ENCODE measurements at regions not wholly inside any gene's neighbourhood (a gene's known extent, or its start where the extent isn't known, plus 50 kb on each side); places are given as distances from the start of the nearest gene placed in this dataset.
A peak's percentile ranks its signal among the peaks of the same experiment; 100 is the strongest.

DNA sequence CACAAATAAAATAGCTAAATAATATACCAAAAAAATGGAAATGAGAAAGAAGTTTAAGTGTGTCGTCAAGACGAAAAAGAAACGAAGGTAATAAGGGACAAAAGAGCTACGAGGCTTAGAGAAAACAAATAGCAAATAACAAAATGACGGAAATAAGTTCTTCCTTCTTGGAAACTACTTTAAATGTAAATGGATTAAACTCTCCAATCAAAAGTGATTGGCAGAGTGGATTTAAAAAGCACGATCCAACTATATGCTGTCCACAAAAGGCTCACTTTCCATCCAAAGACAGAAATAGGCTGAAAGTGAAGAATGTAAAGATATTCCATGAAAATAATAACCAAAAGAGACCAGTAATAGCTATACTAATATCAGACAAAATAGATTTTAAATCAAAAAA lies 82.4 kb downstream of the DIO3 start:
- Histone ChIP-seq H3K4me3 (no peak overlapping the region), H3K4me1 (no peaks in the 10 kb centered on the region), H3K27ac (no peak overlapping the region), H3K9me3 (peaks cover 25% of the 10 kb centered on the region; the same call in 1 of the 3 replicates), H3K4me2 (no peak overlapping the region)
- TF ChIP-seq, protein P1, sequence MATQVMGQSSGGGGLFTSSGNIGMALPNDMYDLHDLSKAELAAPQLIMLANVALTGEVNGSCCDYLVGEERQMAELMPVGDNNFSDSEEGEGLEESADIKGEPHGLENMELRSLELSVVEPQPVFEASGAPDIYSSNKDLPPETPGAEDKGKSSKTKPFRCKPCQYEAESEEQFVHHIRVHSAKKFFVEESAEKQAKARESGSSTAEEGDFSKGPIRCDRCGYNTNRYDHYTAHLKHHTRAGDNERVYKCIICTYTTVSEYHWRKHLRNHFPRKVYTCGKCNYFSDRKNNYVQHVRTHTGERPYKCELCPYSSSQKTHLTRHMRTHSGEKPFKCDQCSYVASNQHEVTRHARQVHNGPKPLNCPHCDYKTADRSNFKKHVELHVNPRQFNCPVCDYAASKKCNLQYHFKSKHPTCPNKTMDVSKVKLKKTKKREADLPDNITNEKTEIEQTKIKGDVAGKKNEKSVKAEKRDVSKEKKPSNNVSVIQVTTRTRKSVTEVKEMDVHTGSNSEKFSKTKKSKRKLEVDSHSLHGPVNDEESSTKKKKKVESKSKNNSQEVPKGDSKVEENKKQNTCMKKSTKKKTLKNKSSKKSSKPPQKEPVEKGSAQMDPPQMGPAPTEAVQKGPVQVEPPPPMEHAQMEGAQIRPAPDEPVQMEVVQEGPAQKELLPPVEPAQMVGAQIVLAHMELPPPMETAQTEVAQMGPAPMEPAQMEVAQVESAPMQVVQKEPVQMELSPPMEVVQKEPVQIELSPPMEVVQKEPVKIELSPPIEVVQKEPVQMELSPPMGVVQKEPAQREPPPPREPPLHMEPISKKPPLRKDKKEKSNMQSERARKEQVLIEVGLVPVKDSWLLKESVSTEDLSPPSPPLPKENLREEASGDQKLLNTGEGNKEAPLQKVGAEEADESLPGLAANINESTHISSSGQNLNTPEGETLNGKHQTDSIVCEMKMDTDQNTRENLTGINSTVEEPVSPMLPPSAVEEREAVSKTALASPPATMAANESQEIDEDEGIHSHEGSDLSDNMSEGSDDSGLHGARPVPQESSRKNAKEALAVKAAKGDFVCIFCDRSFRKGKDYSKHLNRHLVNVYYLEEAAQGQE (IDR thresholded peaks at IDR 0.05): no peak
- TF ChIP-seq HOXA7 (CRISPR knock-in tag; IDR thresholded peaks at IDR 0.05): no peak
- no peak for TF ChIP-seq SMC3 (IDR thresholded peaks at IDR 0.05)
- TF ChIP-seq KDM5A (IDR thresholded peaks at IDR 0.05): no peak
- TF ChIP-seq HDAC2 (IDR thresholded peaks at IDR 0.05): no peak
- TF ChIP-seq MAFK (IDR thresholded peaks at IDR 0.05; ENCODE audit: partially characterized antibody): no peak
- TF ChIP-seq, protein P2, sequence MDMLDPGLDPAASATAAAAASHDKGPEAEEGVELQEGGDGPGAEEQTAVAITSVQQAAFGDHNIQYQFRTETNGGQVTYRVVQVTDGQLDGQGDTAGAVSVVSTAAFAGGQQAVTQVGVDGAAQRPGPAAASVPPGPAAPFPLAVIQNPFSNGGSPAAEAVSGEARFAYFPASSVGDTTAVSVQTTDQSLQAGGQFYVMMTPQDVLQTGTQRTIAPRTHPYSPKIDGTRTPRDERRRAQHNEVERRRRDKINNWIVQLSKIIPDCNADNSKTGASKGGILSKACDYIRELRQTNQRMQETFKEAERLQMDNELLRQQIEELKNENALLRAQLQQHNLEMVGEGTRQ (IDR thresholded peaks at IDR 0.05): no peak
- TF ChIP-seq, protein P3, sequence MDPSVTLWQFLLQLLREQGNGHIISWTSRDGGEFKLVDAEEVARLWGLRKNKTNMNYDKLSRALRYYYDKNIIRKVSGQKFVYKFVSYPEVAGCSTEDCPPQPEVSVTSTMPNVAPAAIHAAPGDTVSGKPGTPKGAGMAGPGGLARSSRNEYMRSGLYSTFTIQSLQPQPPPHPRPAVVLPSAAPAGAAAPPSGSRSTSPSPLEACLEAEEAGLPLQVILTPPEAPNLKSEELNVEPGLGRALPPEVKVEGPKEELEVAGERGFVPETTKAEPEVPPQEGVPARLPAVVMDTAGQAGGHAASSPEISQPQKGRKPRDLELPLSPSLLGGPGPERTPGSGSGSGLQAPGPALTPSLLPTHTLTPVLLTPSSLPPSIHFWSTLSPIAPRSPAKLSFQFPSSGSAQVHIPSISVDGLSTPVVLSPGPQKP (IDR thresholded peaks at IDR 0.05; ENCODE audit: low read depth, low read length): no peak
- DNase-seq (ENCODE audit: low read depth in 1 of 2, low spot score in 1 of 2) (no peak), ATAC-seq (no peak), FAIRE-seq (peak; percentile 56)
- ChIA-PET POLR2A (no interaction called here), CTCF (interaction anchor here (0.8 to 3.8 kb wide), 4 partner anchors 10 to 899 kb away, joined by 3 to 17 read pairs (median 4); no protein-coding TSS in a partner anchor)
- 59% methylated on average over 6 of the region's 6 CpGs for WGBS (ENCODE audit: missing lambda C conversion rate)

DNA sequence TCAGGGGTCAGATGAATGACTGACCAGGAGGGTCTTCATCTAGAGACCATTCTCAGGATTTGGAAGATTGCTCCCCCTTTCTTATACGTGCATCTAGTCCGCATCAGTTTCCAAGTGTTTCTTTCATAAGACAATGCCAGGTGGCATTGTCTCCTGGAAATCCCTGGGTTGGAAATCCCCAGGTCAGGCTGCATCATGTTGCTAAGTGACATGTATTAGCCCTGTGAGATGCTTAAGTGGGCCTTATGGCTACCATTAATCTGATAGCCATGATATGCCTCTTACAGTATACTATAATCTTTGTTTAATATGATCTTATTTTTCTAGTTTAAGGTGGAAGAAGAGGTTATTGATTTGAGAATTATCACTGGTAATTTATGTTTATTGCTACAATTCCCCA lies 92.8 kb downstream of the DIO3 start:
- H3K4me3 ChIP-seq: no peak overlapping the region
- H3K4me1 ChIP-seq: no peaks in the 10 kb centered on the region
- no peak overlapping the region for H3K27ac ChIP-seq
- no peak overlapping the region for H3K4me2 ChIP-seq
- DNase-seq (ENCODE audit: low read depth in 1 of 2, low spot score in 1 of 2): no peak
- WGBS (ENCODE audit: missing lambda C conversion rate): 89% methylated on average over 2 of the region's 2 CpGs
- TF ChIP-seq MAFK (IDR thresholded peaks at IDR 0.05; ENCODE audit: partially characterized antibody) (no peak), ZFP36 (IDR thresholded peaks at IDR 0.05; ENCODE audit: borderline replicate concordance, partially characterized antibody) (no peak), EHMT2 (IDR thresholded peaks at IDR 0.05; ENCODE audit: low read depth) (no peak)
- FAIRE-seq: no peak
- POLR2A ChIA-PET: no interaction called here
- CTCF ChIA-PET: no interaction called here
- 0 out of 3 replicates have a peak, but pooled peaks cover 4% of the 10 kb centered on the region for H3K9me3 ChIP-seq
- no peak for ATAC-seq

DNA sequence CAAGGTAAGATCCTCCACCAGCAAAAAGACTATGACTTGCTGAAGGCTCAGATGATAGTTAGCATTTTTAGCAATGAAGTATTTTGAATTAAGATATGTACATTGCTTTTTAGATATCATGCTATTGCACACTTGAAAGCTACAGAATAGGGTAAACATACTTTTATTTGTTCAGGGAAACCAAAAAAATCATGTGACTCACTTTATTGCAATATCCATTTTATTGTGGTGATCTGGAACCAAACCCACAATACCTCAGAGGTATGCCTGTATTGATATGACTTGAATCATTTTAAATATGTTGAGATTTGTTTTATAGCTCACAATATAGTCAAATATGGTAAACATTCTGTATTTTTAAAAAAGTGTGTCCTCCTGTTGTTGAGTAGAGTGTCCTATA lies 96.1 kb downstream of the DIO3 start:
- H3K4me2 ChIP-seq: no peak overlapping the region
- H3K9me3 ChIP-seq: no peaks in the 10 kb centered on the region
- no peak for DNase-seq (ENCODE audit: low read depth in 1 of 2, low spot score in 1 of 2)
- POLR2A ChIA-PET: no interaction called here
- no peak for FAIRE-seq
- no peak for ATAC-seq
- H3K27ac ChIP-seq: no peak overlapping the region
- H3K4me3 ChIP-seq: no peak overlapping the region
- H3K4me1 ChIP-seq: no peaks in the 10 kb centered on the region
- CTCF ChIA-PET: interaction anchor here (1.4 to 1.5 kb wide), 2 partner anchors 10 to 17 kb away, joined by 3 to 5 read pairs; no protein-coding TSS in a partner anchor
- no peak for TF ChIP-seq JUNB (IDR thresholded peaks at IDR 0.05)
- no peak for TF ChIP-seq HEYL (CRISPR knock-in tag; IDR thresholded peaks at IDR 0.05)
- TF ChIP-seq, protein P4, sequence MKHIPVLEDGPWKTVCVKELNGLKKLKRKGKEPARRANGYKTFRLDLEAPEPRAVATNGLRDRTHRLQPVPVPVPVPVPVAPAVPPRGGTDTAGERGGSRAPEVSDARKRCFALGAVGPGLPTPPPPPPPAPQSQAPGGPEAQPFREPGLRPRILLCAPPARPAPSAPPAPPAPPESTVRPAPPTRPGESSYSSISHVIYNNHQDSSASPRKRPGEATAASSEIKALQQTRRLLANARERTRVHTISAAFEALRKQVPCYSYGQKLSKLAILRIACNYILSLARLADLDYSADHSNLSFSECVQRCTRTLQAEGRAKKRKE (CRISPR knock-in tag; IDR thresholded peaks at IDR 0.05; ENCODE audit: low read depth): no peak
- TF ChIP-seq ZC3H11A (IDR thresholded peaks at IDR 0.05): no peak
- TF ChIP-seq, protein P5, sequence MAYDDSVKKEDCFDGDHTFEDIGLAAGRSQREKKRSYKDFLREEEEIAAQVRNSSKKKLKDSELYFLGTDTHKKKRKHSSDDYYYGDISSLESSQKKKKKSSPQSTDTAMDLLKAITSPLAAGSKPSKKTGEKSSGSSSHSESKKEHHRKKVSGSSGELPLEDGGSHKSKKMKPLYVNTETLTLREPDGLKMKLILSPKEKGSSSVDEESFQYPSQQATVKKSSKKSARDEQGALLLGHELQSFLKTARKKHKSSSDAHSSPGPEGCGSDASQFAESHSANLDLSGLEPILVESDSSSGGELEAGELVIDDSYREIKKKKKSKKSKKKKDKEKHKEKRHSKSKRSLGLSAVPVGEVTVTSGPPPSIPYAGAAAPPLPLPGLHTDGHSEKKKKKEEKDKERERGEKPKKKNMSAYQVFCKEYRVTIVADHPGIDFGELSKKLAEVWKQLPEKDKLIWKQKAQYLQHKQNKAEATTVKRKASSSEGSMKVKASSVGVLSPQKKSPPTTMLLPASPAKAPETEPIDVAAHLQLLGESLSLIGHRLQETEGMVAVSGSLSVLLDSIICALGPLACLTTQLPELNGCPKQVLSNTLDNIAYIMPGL (CRISPR knock-in tag; IDR thresholded peaks at IDR 0.05; ENCODE audit: borderline replicate concordance): no peak
- TF ChIP-seq EHF (CRISPR knock-in tag; IDR thresholded peaks at IDR 0.05): no peak
- TF ChIP-seq MYC (IDR thresholded peaks at IDR 0.05; ENCODE audit: borderline replicate concordance, low read length): no peak
- TF ChIP-seq, protein P6, sequence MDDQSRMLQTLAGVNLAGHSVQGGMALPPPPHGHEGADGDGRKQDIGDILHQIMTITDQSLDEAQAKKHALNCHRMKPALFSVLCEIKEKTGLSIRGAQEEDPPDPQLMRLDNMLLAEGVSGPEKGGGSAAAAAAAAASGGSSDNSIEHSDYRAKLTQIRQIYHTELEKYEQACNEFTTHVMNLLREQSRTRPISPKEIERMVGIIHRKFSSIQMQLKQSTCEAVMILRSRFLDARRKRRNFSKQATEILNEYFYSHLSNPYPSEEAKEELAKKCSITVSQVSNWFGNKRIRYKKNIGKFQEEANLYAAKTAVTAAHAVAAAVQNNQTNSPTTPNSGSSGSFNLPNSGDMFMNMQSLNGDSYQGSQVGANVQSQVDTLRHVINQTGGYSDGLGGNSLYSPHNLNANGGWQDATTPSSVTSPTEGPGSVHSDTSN (IDR thresholded peaks at IDR 0.05): no peak
- no peak for TF ChIP-seq FOXS1 (CRISPR knock-in tag; IDR thresholded peaks at IDR 0.05)
- TF ChIP-seq, protein P7, sequence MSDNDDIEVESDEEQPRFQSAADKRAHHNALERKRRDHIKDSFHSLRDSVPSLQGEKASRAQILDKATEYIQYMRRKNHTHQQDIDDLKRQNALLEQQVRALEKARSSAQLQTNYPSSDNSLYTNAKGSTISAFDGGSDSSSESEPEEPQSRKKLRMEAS (IDR thresholded peaks at IDR 0.05): no peak
- no peak for TF ChIP-seq HOXB5 (CRISPR knock-in tag; IDR thresholded peaks at IDR 0.05)
- no peak for TF ChIP-seq NR3C1 (IDR thresholded peaks at IDR 0.05)
- TF ChIP-seq, protein P8, sequence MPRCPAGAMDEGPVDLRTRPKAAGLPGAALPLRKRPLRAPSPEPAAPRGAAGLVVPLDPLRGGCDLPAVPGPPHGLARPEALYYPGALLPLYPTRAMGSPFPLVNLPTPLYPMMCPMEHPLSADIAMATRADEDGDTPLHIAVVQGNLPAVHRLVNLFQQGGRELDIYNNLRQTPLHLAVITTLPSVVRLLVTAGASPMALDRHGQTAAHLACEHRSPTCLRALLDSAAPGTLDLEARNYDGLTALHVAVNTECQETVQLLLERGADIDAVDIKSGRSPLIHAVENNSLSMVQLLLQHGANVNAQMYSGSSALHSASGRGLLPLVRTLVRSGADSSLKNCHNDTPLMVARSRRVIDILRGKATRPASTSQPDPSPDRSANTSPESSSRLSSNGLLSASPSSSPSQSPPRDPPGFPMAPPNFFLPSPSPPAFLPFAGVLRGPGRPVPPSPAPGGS (IDR thresholded peaks at IDR 0.05): no peak
- TF ChIP-seq RFX5 (IDR thresholded peaks at IDR 0.05): no peak
